Upper lobe of right lung (tissue), 1 donor: ENCODE measurements at regions not wholly inside any gene's neighbourhood (a gene's known extent, or its start where the extent isn't known, plus 50 kb on each side); places are given as distances from the start of the nearest gene placed in this dataset.

Experiments used
- ATAC-seq: fragments of 200-7000 bp; cut with Tn5 transposase; one replicate; pipeline ENCODE4 v1.9.1; 2020; ENCODE audit warnings: mild to moderate bottlenecking, moderate library complexity
- DNase-seq: peaks from one replicate; pipeline ENCODE4 v3.0.0-alpha.2; 2020
- H3K27ac ChIP-seq: fragments of 200-600 bp; one replicate; pipeline ENCODE4 v1.8.0; 2022
- H3K27me3 ChIP-seq: fragments of 200-600 bp; one replicate; pipeline ENCODE4 v1.8.0; 2022; ENCODE audit warnings: mild to moderate bottlenecking
- H3K36me3 ChIP-seq: fragments of 200-600 bp; one replicate; pipeline ENCODE4 v1.8.0; 2022
- H3K4me1 ChIP-seq: fragments of 200-600 bp; one replicate; pipeline ENCODE4 v1.8.0; 2022
- H3K4me3 ChIP-seq: fragments of 200-600 bp; one replicate; pipeline ENCODE4 v1.8.0; 2022; ENCODE audit warnings: mild to moderate bottlenecking
- H3K9me3 ChIP-seq: fragments of 200-600 bp; one replicate; pipeline ENCODE4 v1.8.0; 2022
- CTCF ChIP-seq: fragments of 200-600 bp; IDR thresholded peaks from one replicate; pipeline ENCODE4 v1.8.0; 2022; ENCODE audit warnings: antibody characterized with exemption
- intact Hi-C: fragments of 100-400 bp; cut with DNase I; formaldehyde crosslinking; loops from one replicate; pipeline ENCODE4 v1.11.0; 2022
- donor health status: DM: no; HTN: yes; CAD: no; lungs with severe emphysema.

GRCh38 chr3:71903112-71903495 is 118.2 kb upstream of the PROK2 start:
- Histone ChIP-seq H3K4me3 (no peak overlapping the region), H3K9me3 (no peaks in the 10 kb centered on the region), H3K36me3 (no peaks in the 10 kb centered on the region), H3K4me1 (no peaks in the 10 kb centered on the region), H3K27ac (no peak overlapping the region), H3K27me3 (peaks cover 14% of the 10 kb centered on the region)
- intact Hi-C loops, result no loop called here
- no peak for ATAC-seq
- TF ChIP-seq CTCF, result no peak
- no peak for DNase-seq

- Histone ChIP-seq H3K36me3 (no peaks in the 10 kb centered on the region), H3K4me3 (no peak overlapping the region), H3K4me1 (no peaks in the 10 kb centered on the region), H3K27ac (no peak overlapping the region), H3K9me3 (no peaks in the 10 kb centered on the region), H3K27me3 (peaks cover 16% of the 10 kb centered on the region)
- intact Hi-C loops, result no loop called here
- TF ChIP-seq CTCF, result no peak
- ATAC-seq, result no peak
- no peak for DNase-seq
These were observed 117.5 kb upstream of the PROK2 start for GRCh38 chr3:71902258-71903111.

- DNase-seq (no peak), ATAC-seq (no peak)
- H3K9me3 ChIP-seq, result no peaks in the 10 kb centered on the region
- intact Hi-C loops, result no loop called here
- no peaks in the 10 kb centered on the region for H3K36me3 ChIP-seq
- H3K27ac ChIP-seq, result no peak overlapping the region
- H3K4me3 ChIP-seq, result no peak overlapping the region
- H3K4me1 ChIP-seq, result no peaks in the 10 kb centered on the region
- no peak for TF ChIP-seq CTCF
- peaks cover 16% of the 10 kb centered on the region for H3K27me3 ChIP-seq
These were observed 116.7 kb upstream of the PROK2 start for GRCh38 chr3:71901645-71902044.

GRCh38 chr3:71900057-71900456 is 115.1 kb upstream of the PROK2 start:
- intact Hi-C loops, result no loop called here
- no peak overlapping the region for H3K4me3 ChIP-seq
- H3K9me3 ChIP-seq, result no peaks in the 10 kb centered on the region
- no peaks in the 10 kb centered on the region for H3K36me3 ChIP-seq
- no peaks in the 10 kb centered on the region for H3K4me1 ChIP-seq
- no peak overlapping the region for H3K27ac ChIP-seq
- ATAC-seq (no peak), DNase-seq (no peak)
- H3K27me3 ChIP-seq, result peaks cover 16% of the 10 kb centered on the region
- no peak for TF ChIP-seq CTCF

- DNase-seq (no peak), ATAC-seq (no peak)
- Histone ChIP-seq H3K27ac (no peak overlapping the region), H3K4me1 (no peaks in the 10 kb centered on the region), H3K9me3 (no peaks in the 10 kb centered on the region), H3K27me3 (peaks cover 16% of the 10 kb centered on the region), H3K36me3 (no peaks in the 10 kb centered on the region), H3K4me3 (no peak overlapping the region)
- intact Hi-C loops, result no loop called here
- no peak for TF ChIP-seq CTCF
These were observed 111.8 kb upstream of the PROK2 start for GRCh38 chr3:71896751-71897150.
